ENCODE measurements at regions not wholly inside any gene's neighbourhood (a gene's known extent, or its start where the extent isn't known, plus 50 kb on each side); places are given as distances from the start of the nearest gene placed in this dataset.

- no peak for TF ChIP-seq MXI1 (IDR thresholded peaks at IDR 0.05; ENCODE audit: low read depth, low read length)
- TF ChIP-seq REST (IDR thresholded peaks at IDR 0.05; ENCODE audit: low read depth, low read length): no peak
- TF ChIP-seq ATF3 (IDR thresholded peaks at IDR 0.05; ENCODE audit: borderline replicate concordance, extremely low read depth, low read depth, low read length): no peak
- TF ChIP-seq SP1 (IDR thresholded peaks at IDR 0.05; ENCODE audit: low read depth, low read length): no peak
- no peak for TF ChIP-seq CTCF (IDR thresholded peaks at IDR 0.05 in 2 of 3, conservative IDR thresholded peaks at IDR 0.05 in 1 of 3; ENCODE audit: control insufficient read depth in 2 of 3, extremely low read depth in 1 of 3, insufficient read depth in 1 of 3, low read depth in 3 of 3, low read length in 3 of 3)
- TF ChIP-seq RAD21 (IDR thresholded peaks at IDR 0.05; ENCODE audit: insufficient read depth, low read depth, low read length): no peak
- no peak for TF ChIP-seq ZNF384 (IDR thresholded peaks at IDR 0.05; ENCODE audit: borderline replicate concordance, low read depth, low read length)
- TF ChIP-seq SMC3 (IDR thresholded peaks at IDR 0.05; ENCODE audit: borderline replicate concordance, low read length): no peak
- TF ChIP-seq EZH2 (IDR thresholded peaks at IDR 0.05; ENCODE audit: borderline replicate concordance, control insufficient read depth, low read depth, low read length): no peak
- no peak for TF ChIP-seq TCF12 (IDR thresholded peaks at IDR 0.05; ENCODE audit: low read depth, low read length)
Observed at GRCh38 chr1:119253366-119253765, 112.9 kb upstream of the WARS2 start.

All from GM12878 (cell line).